HG02943 (cell line): ENCODE measurements at regions not wholly inside any gene's neighbourhood (a gene's known extent, or its start where the extent isn't known, plus 50 kb on each side); places are given as distances from the start of the nearest gene placed in this dataset.
"Not testable (repeated sequence)": the region's sequence is repeated elsewhere in the genome, so short reads cannot be mapped to it uniquely, and the experiment has no call there.

Experiments used
- ATAC-seq: cut with Tn5 transposase; IDR thresholded peaks from one replicate; pipeline ENCODE4 v1.9.1; 2021; ENCODE audit warnings: mild to moderate bottlenecking, low read depth, moderate library complexity; ENCODE audit not compliant: unreplicated experiment

- no peak for ATAC-seq
Measured at GRCh38 chr4:64857198-64857597, 447.9 kb upstream of the TECRL start.

- ATAC-seq, result no peak
Measured at GRCh38 chr4:64846417-64846816, 437.2 kb upstream of the TECRL start.

DNA sequence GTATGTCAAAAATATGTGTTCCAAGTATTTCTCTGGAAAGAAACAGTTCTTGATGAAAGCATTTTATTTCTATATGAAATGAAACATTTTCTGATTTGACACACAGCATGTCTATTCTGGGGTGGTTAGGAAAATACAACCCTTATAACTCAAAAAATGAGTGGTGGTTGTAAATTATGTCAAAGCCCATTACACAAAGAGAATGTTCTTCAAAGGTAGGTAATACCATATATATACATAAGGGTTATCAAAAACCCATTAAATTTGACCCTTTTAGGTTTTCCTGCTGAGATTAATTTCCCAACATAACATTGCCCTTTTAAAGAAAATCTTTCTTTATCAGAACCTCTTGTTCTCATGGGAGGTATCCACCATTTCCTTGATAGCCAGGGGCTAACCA, 420.5 kb upstream of the TECRL start:
- ATAC-seq, result no peak

DNA sequence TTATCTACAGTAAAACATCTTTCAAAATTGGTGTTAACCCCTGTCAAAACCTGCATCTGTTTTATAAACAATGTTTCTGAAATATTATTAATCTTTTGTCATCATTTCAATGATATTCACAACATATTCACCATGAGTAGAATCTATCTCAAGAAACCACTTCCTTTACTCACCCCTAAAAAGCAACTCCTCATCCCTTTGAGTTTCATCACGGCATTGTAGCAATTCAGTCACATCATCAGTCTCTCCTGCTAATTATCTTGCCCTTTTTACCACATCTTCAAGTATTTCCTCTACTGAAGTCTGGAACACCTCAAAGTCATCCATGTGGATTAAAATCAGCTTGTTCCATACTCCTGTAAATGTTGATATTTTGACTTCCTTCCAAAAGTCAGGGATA, 415.3 kb upstream of the TECRL start:
- no peak for ATAC-seq

GRCh38 chr4:64822405-64822804, 413.2 kb upstream of the TECRL start:
- ATAC-seq, result no peak

- no peak for ATAC-seq
Measured at GRCh38 chr4:64821219-64821976, 412.1 kb upstream of the TECRL start.

GRCh38 chr4:64814616-64815015, 405.4 kb upstream of the TECRL start:
- no peak for ATAC-seq

DNA sequence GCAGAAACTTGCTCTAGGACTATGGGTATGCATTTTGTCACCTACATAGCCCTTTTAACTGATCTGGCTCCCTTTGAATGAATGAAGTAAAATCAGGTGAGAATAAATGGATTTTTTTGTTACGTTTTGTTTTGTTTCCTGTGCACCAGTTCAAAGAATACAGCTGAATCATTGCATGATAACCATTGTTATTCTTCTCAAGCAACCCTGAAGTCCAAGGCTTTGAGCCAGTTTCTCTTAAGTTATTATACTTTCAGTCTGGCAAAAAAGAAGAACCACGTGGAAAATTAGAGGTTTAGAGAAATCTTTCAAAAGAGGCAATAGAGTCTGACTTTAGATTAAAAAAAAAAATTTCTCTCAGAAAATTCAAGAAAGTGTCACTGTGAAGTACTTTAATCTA, 398.6 kb upstream of the TECRL start:
- ATAC-seq, result no peak

- ATAC-seq, result no peak
Measured at GRCh38 chr4:64799751-64800150, 390.5 kb upstream of the TECRL start.

DNA sequence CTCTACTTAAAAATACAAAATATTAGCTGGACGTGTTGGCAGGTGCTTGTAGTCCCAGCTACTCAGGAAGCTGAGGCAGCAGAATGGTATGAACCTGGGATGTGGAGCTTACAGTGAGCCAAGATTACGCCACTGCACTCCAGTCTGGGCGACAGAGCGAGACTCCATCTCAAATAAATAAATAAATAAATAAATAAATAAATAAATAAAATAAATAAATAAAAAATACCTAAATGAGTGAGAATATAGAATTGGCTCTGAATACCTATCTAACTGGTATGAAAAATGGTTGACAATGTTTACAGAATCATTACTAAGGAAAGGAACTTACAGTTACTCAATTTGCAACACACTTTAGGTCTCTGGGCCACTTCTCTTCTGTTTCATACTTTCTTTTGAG, 389.6 kb upstream of the TECRL start:
- not testable (repeated sequence) for ATAC-seq

DNA sequence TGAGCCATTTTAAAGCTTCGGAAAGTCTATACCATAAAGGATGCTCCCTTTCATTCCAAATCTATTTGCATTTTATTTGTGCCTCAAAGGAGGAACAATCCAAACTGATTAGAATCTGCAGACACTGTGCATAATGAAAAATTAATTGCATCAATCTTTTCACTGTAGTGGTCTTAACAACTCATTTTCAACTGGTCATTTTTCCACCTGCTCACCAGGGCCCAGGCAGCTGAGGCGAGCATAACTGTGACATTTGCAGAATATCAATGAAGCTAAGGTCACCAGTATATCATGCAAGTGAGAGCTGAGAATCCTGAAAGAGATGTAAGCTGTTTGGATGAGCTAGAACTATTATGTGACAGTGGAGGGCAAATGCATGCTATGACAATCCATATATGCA, 387.3 kb upstream of the TECRL start:
- ATAC-seq, result no peak

GRCh38 chr4:64784125-64784524, 374.9 kb upstream of the TECRL start:
- no peak for ATAC-seq

- no peak for ATAC-seq
Measured at GRCh38 chr4:64781737-64782326, 372.6 kb upstream of the TECRL start.

- ATAC-seq, result no peak
Measured at GRCh38 chr4:64780664-64781063, 371.4 kb upstream of the TECRL start.

DNA sequence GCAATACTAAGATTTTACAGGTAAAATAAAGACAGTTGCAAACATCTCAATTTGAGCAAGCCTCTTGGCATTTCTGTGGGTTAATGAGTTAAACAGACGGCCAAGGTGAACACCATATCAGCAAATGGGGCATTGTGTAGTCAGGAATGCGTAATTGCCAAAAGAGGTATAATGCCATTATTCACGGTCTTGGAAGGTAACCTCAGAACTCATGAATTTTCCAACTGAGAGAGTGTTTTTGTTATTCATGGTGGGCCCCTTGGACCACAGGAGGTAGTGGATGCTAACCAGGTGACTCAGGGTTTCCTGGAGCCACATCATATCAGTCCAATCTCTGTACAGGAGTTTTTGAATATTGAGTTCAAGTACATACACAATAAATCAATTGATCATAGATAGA, 368.0 kb upstream of the TECRL start:
- no peak for ATAC-seq

- ATAC-seq, result no peak
Measured at GRCh38 chr4:64776820-64777219, 367.6 kb upstream of the TECRL start.

DNA sequence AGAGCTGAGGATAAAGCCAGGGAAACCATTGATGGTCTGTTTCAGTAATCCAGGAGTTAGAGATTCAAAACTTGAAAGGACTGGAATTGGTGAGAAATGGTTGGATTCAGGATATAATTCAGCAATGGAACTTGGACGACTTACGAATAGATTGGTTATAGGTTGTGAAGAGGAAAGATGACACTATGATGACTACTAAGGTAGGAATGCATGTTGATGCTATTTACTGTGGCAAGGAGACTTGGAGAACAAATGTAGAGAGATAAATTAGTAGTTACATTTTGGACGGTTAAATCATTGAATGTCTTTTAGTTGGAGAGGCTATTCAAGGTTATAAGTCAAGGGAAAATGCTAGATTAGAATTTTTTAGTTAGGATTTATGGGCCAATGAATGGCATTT, 365.4 kb upstream of the TECRL start:
- ATAC-seq, result no peak

DNA sequence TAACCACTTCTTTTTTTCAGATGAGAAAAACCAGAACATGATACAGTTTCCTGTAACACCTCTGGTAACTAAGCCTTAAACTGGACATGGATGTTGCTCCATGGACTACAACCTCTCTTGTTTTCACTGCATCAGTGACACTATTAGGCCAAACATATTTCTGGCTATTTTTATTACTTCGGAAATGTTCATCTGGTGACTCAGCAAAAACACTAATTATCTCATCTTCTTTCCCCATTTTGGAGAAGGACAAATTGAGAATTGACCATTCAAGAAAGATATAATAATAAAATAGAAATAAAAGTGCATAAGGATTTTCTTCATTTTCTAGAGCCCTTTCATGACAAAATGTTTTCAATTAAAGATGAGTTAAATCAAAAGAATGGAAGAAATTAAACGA, 361.9 kb upstream of the TECRL start:
- no peak for ATAC-seq

- no peak for ATAC-seq
Measured at GRCh38 chr4:64767547-64767946, 358.3 kb upstream of the TECRL start.

DNA sequence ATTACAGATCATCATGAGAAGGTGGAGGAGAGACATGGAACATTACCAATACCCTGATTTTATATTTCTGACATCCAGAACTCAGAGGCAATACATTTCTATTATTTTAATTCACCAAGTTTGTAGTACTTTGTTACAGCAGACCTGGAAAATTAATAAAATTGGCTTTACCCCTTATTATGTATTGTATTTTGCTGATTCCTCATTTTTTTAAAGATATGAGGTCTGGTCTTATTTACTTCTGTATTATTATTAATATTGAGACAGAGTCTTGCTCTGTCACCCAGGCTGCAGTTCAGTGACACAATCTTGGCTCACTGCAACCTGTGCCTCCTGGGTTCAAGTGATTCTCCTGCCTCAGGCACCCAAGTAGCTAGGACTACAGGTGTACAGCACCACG, 357.3 kb upstream of the TECRL start:
- no peak for ATAC-seq

- no peak for ATAC-seq
Measured at GRCh38 chr4:64756016-64756415, 346.8 kb upstream of the TECRL start.

DNA sequence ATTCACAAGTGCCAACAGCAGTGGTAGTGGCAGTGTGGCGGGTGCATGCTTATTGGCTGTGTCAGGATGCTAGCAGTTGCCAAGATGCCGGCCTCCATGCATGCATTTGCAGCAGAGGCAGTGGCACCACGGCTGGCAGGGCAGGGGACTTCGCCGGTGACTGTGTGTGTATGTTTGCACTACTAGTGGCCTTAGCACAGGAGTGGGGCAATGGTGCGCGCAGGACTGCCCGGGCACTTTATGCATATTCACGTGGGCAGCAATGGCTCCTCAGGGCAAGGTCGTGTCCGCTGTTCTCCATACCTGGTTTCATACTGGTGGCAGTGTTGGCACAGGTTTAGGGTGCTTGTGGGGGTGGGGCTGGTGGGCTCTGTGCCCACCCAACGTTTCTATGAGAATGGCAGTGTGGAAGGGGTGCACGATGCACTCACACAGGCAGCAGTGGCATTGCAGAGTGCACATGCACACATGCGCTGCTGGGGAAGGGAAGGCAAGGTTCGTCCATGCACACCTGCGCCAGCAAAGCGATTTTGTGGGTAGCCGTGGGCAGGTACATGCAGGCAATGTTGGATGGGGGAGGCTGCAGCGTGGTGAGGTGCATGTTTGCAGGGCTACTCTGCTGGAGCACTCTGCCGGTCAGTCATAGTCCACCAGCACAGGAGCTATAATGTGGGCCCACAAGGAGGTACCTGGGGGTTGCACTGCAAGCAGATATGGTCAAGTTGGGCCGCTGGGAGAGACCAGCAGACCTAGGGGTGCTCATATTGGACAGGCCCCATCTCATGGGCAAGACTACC, 338.9 kb upstream of the TECRL start:
- no peak for ATAC-seq
